Trophoblast cell (in vitro differentiated cells and primary cell): ENCODE measurements at regions not wholly inside any gene's neighbourhood (a gene's known extent, or its start where the extent isn't known, plus 50 kb on each side); places are given as distances from the start of the nearest gene placed in this dataset.

ENCODE experiments used
- DNase-seq, 2 donors: peaks; one replicate each; pipeline ENCODE4 v3.0.0-alpha.2; 2016
- H2AFZ ChIP-seq: 2 replicates; pipeline ENCODE4 v1.6.1; 2013; ENCODE audit warnings: low read length, moderate library complexity, mild to moderate bottlenecking; ENCODE audit not compliant: insufficient read depth, poor library complexity
- H2AK5ac ChIP-seq: 2 replicates; pipeline ENCODE4 v1.6.1; 2013; ENCODE audit warnings: mild to moderate bottlenecking, low read length
- H2BK120ac ChIP-seq: 2 replicates; pipeline ENCODE4 v1.6.1; 2013; ENCODE audit warnings: low read length, mild to moderate bottlenecking, moderate library complexity; ENCODE audit not compliant: insufficient read depth, poor library complexity
- H2BK12ac ChIP-seq: 2 replicates; pipeline ENCODE4 v1.6.1; 2013; ENCODE audit warnings: mild to moderate bottlenecking, low read length, moderate library complexity
- H2BK5ac ChIP-seq: 2 replicates; pipeline ENCODE4 v1.6.1; 2013; ENCODE audit warnings: low read length, low read depth, moderate library complexity, mild to moderate bottlenecking; ENCODE audit not compliant: poor library complexity
- H3K14ac ChIP-seq: 2 replicates; pipeline ENCODE4 v1.6.1; 2013; ENCODE audit warnings: mild to moderate bottlenecking, low read length
- H3K18ac ChIP-seq: 2 replicates; pipeline ENCODE4 v1.6.1; 2013; ENCODE audit warnings: mild to moderate bottlenecking, low read length
- H3K23ac ChIP-seq: 2 replicates; pipeline ENCODE4 v1.6.1; 2013; ENCODE audit warnings: low read length
- H3K27ac ChIP-seq: 2 replicates; pipeline ENCODE4 v1.5.1; 2013; ENCODE audit warnings: low read depth, mild to moderate bottlenecking, inconsistent platforms, low read length, moderate library complexity
- H3K27me3 ChIP-seq: 2 replicates; pipeline ENCODE4 v1.6.1; 2013; ENCODE audit warnings: inconsistent platforms, mild to moderate bottlenecking, low read length, moderate library complexity; ENCODE audit not compliant: insufficient read depth
- H3K36me3 ChIP-seq, 2 experiments: 1 replicate in 1 of 2; 2 replicates in 1 of 2; pipeline ENCODE4 v1.6.1; 2013; ENCODE audit warnings: low read length in 2 of 2, mild to moderate bottlenecking in 2 of 2, moderate library complexity in 1 of 2; ENCODE audit not compliant: insufficient read depth in 2 of 2, control insufficient read depth in 1 of 2
- H3K4ac ChIP-seq: 2 replicates; pipeline ENCODE4 v1.6.1; 2013; ENCODE audit warnings: low read depth, mild to moderate bottlenecking, low read length, moderate library complexity
- H3K4me1 ChIP-seq, 2 experiments: 1 replicate in 1 of 2; 2 replicates in 1 of 2; pipeline ENCODE4 v1.6.1; 2013; ENCODE audit warnings: low read length in 2 of 2, mild to moderate bottlenecking in 2 of 2, moderate library complexity in 1 of 2; ENCODE audit not compliant: insufficient read depth in 2 of 2, control insufficient read depth in 1 of 2
- H3K4me2 ChIP-seq: 2 replicates; pipeline ENCODE4 v1.6.1; 2013; ENCODE audit warnings: inconsistent platforms, mild to moderate bottlenecking, low read length, moderate library complexity
- H3K4me3 ChIP-seq: 2 replicates; pipeline ENCODE4 v1.5.1; 2013; ENCODE audit warnings: mild to moderate bottlenecking, low read depth, low read length, inconsistent platforms
- H3K79me1 ChIP-seq: one replicate; pipeline ENCODE4 v1.6.1; 2013; ENCODE audit warnings: low read length
- H3K79me2 ChIP-seq: 2 replicates; pipeline ENCODE4 v1.6.1; 2013; ENCODE audit warnings: low read length, mild to moderate bottlenecking; ENCODE audit not compliant: control insufficient read depth, insufficient read depth, poor library complexity
- H3K9ac ChIP-seq: 2 replicates; pipeline ENCODE4 v1.6.1; 2013; ENCODE audit warnings: mild to moderate bottlenecking, low read length
- H3K9me3 ChIP-seq: 2 replicates; pipeline ENCODE4 v1.6.1; 2013; ENCODE audit warnings: low read depth, mild to moderate bottlenecking, control low read depth, inconsistent platforms, low read length; ENCODE audit not compliant: insufficient read depth
- H4K12ac ChIP-seq: 2 replicates; pipeline ENCODE4 v1.6.1; 2013; ENCODE audit warnings: low read depth, mild to moderate bottlenecking, low read length, moderate library complexity
- H4K8ac ChIP-seq: 2 replicates; pipeline ENCODE4 v1.6.1; 2013; ENCODE audit warnings: low read depth, mild to moderate bottlenecking, low read length, moderate library complexity
- H4K91ac ChIP-seq: one replicate; pipeline ENCODE4 v1.6.1; 2013; ENCODE audit warnings: low read depth, mild to moderate bottlenecking, low read length, moderate library complexity
- WGBS: extraction: QIAGEN DNeasy Blood & Tissue Kit; methylation state at CpG from one replicate; pipeline ENCODE4 v1.1.7; 2013; ENCODE audit warnings: missing lambda C conversion rate; ENCODE audit not compliant: insufficient read length, insufficient coverage; ENCODE audit errors: extremely low coverage; 5-methylcytosine and 5-hydroxymethylcytosine counted together

GRCh38 chr20:63112491-63113219 is 103.3 kb downstream of the YTHDF1 start:
- no peaks in the 10 kb centered on the region for H3K79me1 ChIP-seq
- H3K4me2 ChIP-seq: no peak overlapping the region
- no peak overlapping the region for H3K4ac ChIP-seq
- H3K9me3 ChIP-seq: peaks cover 13% of the 10 kb centered on the region
- no peaks in the 10 kb centered on the region for H3K79me2 ChIP-seq
- no peak for DNase-seq
- no peak overlapping the region for H3K23ac ChIP-seq
- no peak overlapping the region for H2AFZ ChIP-seq
- no peak overlapping the region for H2BK5ac ChIP-seq
- H4K8ac ChIP-seq: no peak overlapping the region
- no peak overlapping the region for H3K14ac ChIP-seq
- no peak overlapping the region for H4K91ac ChIP-seq
- no CpG with 5 or more reads among the region's 10 CpGs for WGBS
- H3K9ac ChIP-seq: no peak overlapping the region
- H3K27me3 ChIP-seq: no peaks in the 10 kb centered on the region
- no peak overlapping the region for H3K4me3 ChIP-seq
- H2BK120ac ChIP-seq: no peak overlapping the region
- H3K4me1 ChIP-seq: no peaks in the 10 kb centered on the region
- H3K27ac ChIP-seq: no peak overlapping the region
- no peak overlapping the region for H2AK5ac ChIP-seq
- H3K36me3 ChIP-seq: no peaks in the 10 kb centered on the region
- H4K12ac ChIP-seq: no peak overlapping the region
- H2BK12ac ChIP-seq: no peak overlapping the region
- no peak overlapping the region for H3K18ac ChIP-seq

GRCh38 chr20:63108247-63108646 is 101.5 kb upstream of the BHLHE23 start:
- H3K18ac ChIP-seq: no peak overlapping the region
- H3K36me3 ChIP-seq: no peaks in the 10 kb centered on the region
- H4K8ac ChIP-seq: no peak overlapping the region
- no peak overlapping the region for H3K27ac ChIP-seq
- no peaks in the 10 kb centered on the region for H3K79me1 ChIP-seq
- no peak overlapping the region for H3K23ac ChIP-seq
- H2AFZ ChIP-seq: no peak overlapping the region
- no peak overlapping the region for H3K4me2 ChIP-seq
- H3K9ac ChIP-seq: no peak overlapping the region
- no peak overlapping the region for H2BK12ac ChIP-seq
- no peak overlapping the region for H4K12ac ChIP-seq
- no peak overlapping the region for H4K91ac ChIP-seq
- no peak overlapping the region for H2BK5ac ChIP-seq
- H3K4me3 ChIP-seq: no peak overlapping the region
- no peaks in the 10 kb centered on the region for H3K4me1 ChIP-seq
- no peak for DNase-seq
- H2AK5ac ChIP-seq: no peak overlapping the region
- peaks cover 3% of the 10 kb centered on the region for H3K27me3 ChIP-seq
- H3K4ac ChIP-seq: no peak overlapping the region
- H2BK120ac ChIP-seq: no peak overlapping the region
- H3K9me3 ChIP-seq: peaks cover 29% of the 10 kb centered on the region
- H3K14ac ChIP-seq: no peak overlapping the region
- H3K79me2 ChIP-seq: no peaks in the 10 kb centered on the region
- WGBS: no CpG with 5 or more reads among the region's 9 CpGs

DNA sequence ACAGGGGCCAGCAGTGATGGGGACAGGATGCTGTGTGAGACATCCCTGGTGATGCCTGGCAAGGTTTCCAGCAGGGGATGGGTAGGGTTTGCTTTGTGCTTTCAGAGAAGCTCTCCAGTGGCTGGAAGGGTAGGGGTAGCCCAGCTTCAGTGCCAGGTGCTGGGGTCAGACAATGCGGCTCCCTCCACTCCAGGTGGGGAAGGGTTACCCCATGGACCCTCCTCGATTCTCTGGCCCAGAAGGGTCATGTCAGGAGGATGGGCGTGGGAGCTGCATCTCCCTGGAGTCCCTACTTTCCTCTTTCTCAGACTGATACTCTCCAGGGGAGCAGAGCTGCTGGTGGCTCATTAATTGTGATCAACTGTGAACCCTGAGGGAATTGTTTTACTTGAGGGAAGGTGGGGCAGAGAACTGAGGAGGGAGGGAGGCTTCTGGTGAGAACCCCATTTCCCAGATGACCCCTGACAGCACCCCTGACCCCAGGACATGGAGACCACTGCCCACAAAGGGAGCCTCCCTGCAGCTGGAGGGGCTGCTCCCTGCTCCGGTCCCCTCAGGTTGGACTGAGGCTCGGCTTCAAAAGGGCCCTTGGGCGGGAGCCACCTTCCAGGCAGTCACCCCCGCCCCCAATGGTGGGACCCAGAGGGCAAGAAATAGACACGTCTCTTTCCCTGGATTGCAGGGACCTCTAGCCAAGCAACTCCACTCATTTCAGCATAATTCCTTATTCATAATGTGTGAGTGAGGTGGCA is 100.9 kb upstream of the BHLHE23 start:
- H2AFZ ChIP-seq: no peak overlapping the region
- H2BK120ac ChIP-seq: no peak overlapping the region
- no peaks in the 10 kb centered on the region for H3K79me2 ChIP-seq
- DNase-seq: no peak
- no peak overlapping the region for H3K4me3 ChIP-seq
- H3K36me3 ChIP-seq: no peaks in the 10 kb centered on the region
- no peak overlapping the region for H2BK12ac ChIP-seq
- H3K4ac ChIP-seq: no peak overlapping the region
- no CpG with 5 or more reads among the region's 8 CpGs for WGBS
- no peak overlapping the region for H4K12ac ChIP-seq
- no peak overlapping the region for H2AK5ac ChIP-seq
- H3K9ac ChIP-seq: no peak overlapping the region
- no peak overlapping the region for H3K23ac ChIP-seq
- H3K4me1 ChIP-seq: no peaks in the 10 kb centered on the region
- no peak overlapping the region for H3K18ac ChIP-seq
- no peak overlapping the region for H3K27ac ChIP-seq
- no peaks in the 10 kb centered on the region for H3K79me1 ChIP-seq
- H3K14ac ChIP-seq: no peak overlapping the region
- H3K4me2 ChIP-seq: no peak overlapping the region
- H4K91ac ChIP-seq: no peak overlapping the region
- H4K8ac ChIP-seq: no peak overlapping the region
- H2BK5ac ChIP-seq: no peak overlapping the region
- H3K27me3 ChIP-seq: peaks cover 8% of the 10 kb centered on the region
- peaks cover 29% of the 10 kb centered on the region for H3K9me3 ChIP-seq

DNA sequence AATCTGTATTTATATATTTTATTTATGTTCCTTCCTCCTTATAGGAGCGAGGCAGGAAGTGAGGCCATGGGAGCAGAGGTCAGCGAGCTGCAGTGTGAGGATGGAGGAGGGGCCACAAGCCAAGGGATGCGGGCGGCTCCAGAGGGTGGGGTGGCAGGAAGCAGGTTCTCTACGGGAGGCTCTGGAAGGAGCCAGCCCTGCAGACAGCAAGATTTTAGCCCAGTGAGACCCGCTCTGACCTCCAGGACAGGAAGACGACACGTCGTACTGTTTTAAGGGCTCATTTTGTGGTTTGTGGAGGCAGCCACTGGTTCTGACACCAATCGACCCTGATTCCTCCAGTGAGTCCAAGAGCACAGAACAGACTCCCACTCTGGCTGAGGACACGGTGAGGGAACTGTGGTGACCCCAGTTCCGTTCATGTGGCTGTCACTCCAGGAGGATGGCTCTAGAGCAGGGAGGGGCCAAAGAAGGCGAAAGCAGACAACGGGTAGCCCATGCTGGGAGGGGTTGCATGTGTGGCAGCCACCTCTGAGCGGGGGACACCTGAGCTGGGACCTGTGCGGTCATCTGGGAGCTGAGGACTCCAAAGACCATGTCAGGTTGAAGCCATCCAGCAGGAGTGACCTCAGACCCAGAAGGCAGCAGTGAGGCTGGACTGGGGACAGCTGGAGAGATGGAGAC is 100.1 kb upstream of the BHLHE23 start:
- H3K4me3 ChIP-seq: no peak overlapping the region
- DNase-seq: no peak
- no peak overlapping the region for H3K4ac ChIP-seq
- no peak overlapping the region for H3K27ac ChIP-seq
- no peak overlapping the region for H4K91ac ChIP-seq
- no peak overlapping the region for H3K9ac ChIP-seq
- peaks cover 0 to 3% of the 10 kb centered on the region in 2 experiments for H3K4me1 ChIP-seq
- no peak overlapping the region for H3K18ac ChIP-seq
- H3K9me3 ChIP-seq: peaks cover 25% of the 10 kb centered on the region
- no peaks in the 10 kb centered on the region for H3K79me2 ChIP-seq
- H2AFZ ChIP-seq: no peak overlapping the region
- peaks cover 15% of the 10 kb centered on the region for H3K27me3 ChIP-seq
- H2BK120ac ChIP-seq: no peak overlapping the region
- H3K14ac ChIP-seq: no peak overlapping the region
- no peak overlapping the region for H2AK5ac ChIP-seq
- no peak overlapping the region for H2BK12ac ChIP-seq
- no peak overlapping the region for H3K23ac ChIP-seq
- H3K4me2 ChIP-seq: no peak overlapping the region
- no peak overlapping the region for H2BK5ac ChIP-seq
- H4K8ac ChIP-seq: no peak overlapping the region
- no peaks in the 10 kb centered on the region for H3K36me3 ChIP-seq
- WGBS: no CpG with 5 or more reads among the region's 16 CpGs
- H3K79me1 ChIP-seq: no peaks in the 10 kb centered on the region
- no peak overlapping the region for H4K12ac ChIP-seq
